HG02678 (cell line): ENCODE measurements at regions not wholly inside any gene's neighbourhood (a gene's known extent, or its start where the extent isn't known, plus 50 kb on each side); places are given as distances from the start of the nearest gene placed in this dataset.
A peak's percentile ranks its signal among the peaks of the same experiment; 100 is the strongest.
"Not testable (repeated sequence)": the region's sequence is repeated elsewhere in the genome, so short reads cannot be mapped to it uniquely, and the experiment has no call there.

ENCODE experiments used
- ATAC-seq: cut with Tn5 transposase; IDR thresholded peaks from one replicate; pipeline ENCODE4 v1.9.1; 2021; ENCODE audit warnings: mild to moderate bottlenecking, moderate library complexity; ENCODE audit not compliant: unreplicated experiment

DNA sequence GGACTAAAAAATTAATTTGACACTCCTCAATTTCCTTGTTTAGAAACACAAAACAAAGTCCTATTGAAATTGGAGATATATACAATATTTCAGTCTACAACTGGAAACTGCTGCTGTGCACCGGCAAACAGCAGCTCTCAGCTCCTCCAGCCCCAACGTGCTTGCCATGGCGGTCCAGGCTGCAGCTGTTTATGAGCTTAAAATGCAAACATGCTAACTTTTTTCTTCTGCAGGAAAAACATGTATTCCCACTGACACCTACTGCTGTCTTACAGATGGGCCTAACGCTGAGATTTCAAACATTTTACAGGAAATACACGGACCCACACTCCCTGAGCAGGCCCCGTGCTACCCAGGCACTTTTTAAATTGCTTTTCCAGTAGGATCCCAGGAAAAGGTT, 195.5 kb downstream of the BCL11A start:
- no peak for ATAC-seq

DNA sequence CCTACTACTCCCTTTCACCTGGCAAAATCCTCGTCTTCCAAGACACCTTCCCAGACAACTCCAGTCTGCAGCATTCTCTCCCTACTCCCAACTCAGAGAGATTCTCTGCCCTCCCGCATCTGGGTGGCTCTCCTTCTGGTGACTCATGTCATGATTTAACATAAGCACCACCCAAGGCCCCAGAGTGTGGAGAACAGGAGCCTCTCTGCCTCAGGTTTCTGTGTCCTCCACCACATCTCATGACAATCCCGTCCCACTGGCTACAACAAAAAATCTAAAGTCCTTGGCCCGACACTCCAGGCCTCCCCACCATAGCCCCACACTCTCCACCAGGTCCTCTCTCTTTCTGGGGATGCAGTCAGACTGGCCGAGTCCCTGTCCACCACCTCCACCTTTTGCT, 197.1 kb downstream of the BCL11A start:
- ATAC-seq = no peak

- no peak for ATAC-seq
These were observed 197.6 kb downstream of the BCL11A start for GRCh38 chr2:60355849-60356261.

DNA sequence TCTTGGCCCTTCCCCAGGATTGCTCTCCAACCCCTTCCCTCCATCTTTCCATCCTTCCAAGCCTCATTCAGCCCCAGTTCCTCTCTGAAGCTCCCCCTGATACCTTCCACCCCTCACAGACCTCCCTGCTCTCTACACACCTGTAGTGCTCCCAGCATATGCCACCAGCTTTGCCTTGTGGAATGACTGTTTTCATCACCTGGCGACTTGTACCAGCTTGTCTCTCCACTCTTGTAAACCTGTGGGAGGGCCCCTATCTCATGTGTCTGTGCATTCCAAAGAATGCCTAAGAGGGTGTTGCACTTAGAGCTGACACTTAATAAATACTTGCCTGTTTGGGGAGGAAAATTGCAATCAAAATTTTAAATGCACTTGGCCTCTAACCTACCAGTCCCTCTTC, 198.7 kb downstream of the BCL11A start:
- no peak for ATAC-seq

DNA sequence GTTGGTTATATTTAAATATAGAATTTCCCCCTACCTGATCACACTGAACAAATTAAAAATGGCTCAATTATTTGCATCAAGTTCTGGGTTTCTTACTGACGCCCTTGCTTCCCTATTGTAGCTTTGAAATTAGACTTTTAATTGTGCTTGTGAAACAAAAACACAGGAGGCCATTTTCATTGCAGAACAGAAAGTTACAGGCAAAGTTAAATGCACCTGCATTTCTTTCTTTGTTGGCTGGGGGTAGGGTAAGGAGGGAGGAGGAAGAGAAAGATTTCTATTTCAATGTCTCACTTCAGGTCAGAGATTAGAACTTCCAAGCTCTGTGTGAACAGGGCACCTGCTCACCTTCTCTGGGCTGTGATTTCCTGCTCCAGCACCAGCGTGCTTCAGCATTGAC, 199.6 kb downstream of the BCL11A start:
- ATAC-seq = peak; percentile 51

DNA sequence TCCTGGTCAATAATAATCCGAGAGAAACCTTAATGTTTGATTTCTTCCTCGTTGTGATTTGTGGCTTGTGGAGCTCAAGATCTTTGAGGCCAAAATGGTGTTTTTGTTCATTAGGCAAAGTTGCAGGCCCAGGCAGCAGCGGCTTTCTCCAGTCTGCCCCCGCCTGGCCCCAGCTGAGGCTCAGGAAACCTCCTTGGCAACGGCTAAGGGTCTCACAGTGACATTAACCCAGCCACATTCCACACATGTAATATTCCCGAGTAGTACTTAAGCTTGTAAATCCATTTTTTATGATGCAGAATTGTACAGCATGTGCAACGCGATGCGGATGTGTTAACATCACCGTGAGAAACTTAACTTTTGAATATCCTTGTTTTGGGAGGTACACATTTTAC, 200.1 kb downstream of the BCL11A start:
- peak; percentile 10 for ATAC-seq

- ATAC-seq = no peak
These were observed 200.7 kb downstream of the BCL11A start for GRCh38 chr2:60352491-60353405.

GRCh38 chr2:60351802-60352201, 201.7 kb downstream of the BCL11A start:
- no peak for ATAC-seq

- no peak for ATAC-seq
These were observed 202.1 kb downstream of the BCL11A start for GRCh38 chr2:60351321-60351720.

GRCh38 chr2:60350791-60351190, 202.7 kb downstream of the BCL11A start:
- no peak for ATAC-seq

DNA sequence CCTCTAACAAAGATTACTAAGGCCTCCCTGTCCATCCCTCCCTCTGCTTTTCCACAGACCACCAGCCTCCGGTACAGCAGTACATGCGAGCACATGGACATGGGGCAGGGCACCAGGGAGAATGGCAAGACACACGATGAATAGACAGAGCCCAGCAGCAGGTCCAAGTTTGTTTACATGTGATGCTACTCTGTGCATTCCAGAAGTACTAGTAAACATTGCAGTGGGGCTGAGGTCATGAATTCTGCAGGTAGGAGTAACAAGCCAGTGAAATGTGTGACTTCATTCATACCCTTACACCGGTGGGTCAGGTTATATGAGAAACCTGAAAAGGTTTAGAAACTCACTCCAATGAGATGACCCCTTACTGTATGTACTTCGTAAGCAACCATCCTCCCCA, 205.7 kb downstream of the BCL11A start:
- no peak for ATAC-seq

GRCh38 chr2:60342491-60342890, 211.0 kb downstream of the BCL11A start:
- ATAC-seq = not testable (repeated sequence)

DNA sequence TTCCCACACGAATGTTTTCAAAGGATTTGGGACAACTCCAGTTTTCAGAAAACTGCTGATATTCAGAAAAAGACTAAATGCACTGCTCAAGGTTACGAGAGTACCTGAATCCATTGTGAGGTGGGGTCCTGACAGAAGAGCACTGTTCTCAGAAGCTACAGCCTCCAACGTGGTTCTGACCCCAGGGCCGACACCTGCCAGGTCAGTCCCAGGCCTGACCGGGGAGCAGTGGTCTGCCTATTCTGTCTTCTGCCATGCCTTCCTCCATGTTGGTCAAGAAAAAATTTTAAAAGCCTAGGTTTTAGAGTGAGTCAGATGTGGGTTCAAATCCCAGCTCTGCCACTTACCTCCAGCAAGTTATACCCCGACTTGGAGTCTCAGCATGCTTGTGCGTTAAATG, 212.3 kb downstream of the BCL11A start:
- ATAC-seq = no peak

DNA sequence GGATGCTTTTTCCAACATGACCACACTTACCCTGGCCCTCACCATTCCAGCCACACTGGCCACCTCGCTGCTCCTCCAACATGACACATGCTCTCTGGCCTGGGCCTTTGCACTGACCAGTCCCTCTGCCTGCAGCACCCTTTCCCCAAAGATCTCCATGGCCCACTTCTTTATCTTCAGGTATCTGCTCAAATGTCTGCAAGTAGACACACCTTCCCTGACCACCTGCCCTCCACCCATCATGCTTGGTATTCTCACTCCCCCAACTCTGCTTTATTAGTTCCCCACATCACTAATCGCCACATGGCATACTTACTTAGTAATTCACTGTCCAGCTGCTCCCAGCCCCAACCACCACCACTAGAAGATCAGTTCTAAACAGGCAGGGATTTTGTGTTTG, 214.2 kb downstream of the BCL11A start:
- no peak for ATAC-seq

DNA sequence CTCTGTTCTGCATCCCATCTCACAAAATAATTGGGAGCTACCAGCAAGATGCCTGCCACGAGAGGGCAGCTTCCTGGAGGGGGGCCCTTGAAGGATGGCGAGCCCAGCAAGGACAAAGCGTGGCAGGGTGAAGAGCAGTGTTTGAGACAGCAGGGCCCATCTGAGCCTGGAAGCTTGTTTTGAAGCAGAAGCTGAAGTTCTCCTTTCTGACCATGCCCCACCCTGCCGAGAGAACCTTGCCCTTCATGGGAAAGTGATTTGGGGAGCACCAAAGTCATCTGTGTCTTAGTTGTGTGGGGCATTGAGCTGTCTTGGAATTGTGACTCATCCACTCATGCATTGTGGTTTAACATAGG, 216.3 kb downstream of the BCL11A start:
- ATAC-seq = peak; percentile 34

GRCh38 chr2:60336442-60337141, 216.9 kb downstream of the BCL11A start:
- ATAC-seq = peak; percentile 53

GRCh38 chr2:60335533-60336237, 217.8 kb downstream of the BCL11A start:
- ATAC-seq = no peak

- ATAC-seq = no peak
These were observed 218.8 kb downstream of the BCL11A start for GRCh38 chr2:60334610-60335009.

DNA sequence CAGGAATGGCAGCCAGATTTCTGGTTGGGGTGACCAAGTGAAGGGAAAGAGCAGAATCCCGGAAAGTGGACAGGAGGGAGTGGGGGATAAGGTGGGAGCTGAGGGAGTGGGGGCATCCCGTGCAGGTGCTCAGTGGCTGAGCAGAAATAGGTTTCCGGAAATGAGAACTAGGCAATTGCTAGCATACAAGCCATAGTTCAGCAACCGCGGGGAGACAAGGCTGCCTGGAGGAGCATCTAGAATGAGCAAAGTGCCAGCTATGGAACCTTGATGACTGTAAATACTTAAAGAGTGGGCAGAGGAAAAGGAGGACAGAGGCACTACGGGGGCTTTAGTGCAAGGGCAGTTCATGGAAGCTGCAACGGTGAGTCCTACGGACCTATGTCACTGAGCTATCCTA, 220.2 kb downstream of the BCL11A start:
- ATAC-seq = no peak

- ATAC-seq = no peak
These were observed 222.2 kb downstream of the BCL11A start for GRCh38 chr2:60331115-60331809.

DNA sequence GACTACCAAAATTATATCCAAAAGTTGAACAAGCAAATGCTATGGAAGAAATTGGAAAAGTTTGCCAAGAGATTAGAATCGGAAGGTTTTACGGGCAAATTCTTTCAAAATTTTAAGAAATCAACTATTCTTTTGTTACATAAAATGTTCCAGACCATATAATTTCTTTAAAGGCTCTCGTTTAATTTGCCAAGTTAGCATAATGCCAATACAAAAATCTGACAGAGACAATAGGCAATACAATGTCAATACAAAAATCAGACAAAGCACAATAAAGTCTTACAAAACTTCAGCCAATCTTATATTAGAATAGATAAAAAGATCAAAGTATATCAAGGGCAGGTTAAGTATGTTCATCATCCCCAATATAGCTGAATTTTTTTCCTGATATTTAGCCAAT, 224.2 kb downstream of the BCL11A start:
- ATAC-seq = no peak
